Neural progenitor cell (in vitro differentiated cells): ENCODE measurements at regions not wholly inside any gene's neighbourhood (a gene's known extent, or its start where the extent isn't known, plus 50 kb on each side); places are given as distances from the start of the nearest gene placed in this dataset.

Source experiments
- DNase-seq: peaks from one replicate; pipeline ENCODE4 v3.0.0-alpha.2; 2016; ENCODE audit warnings: low spot score
- H2AFZ ChIP-seq: fragments of 200-600 bp; sonication (generic); replicated peaks from 2 replicates; pipeline ENCODE4 v1.6.1; 2016; ENCODE audit warnings: antibody characterized with exemption
- H3F3A ChIP-seq: fragments of 200-600 bp; sonication (generic); 2 replicates; pipeline ENCODE4 v1.6.1; 2016; ENCODE audit warnings: antibody characterized with exemption, low read depth
- H3K27ac ChIP-seq: fragments of 200-600 bp; sonication (generic); 2 replicates; pipeline ENCODE4 v1.5.1; 2016; ENCODE audit warnings: mild to moderate bottlenecking
- H3K27me3 ChIP-seq: fragments of 200-600 bp; sonication (generic); 2 replicates; pipeline ENCODE4 v1.6.1; 2016; ENCODE audit warnings: mild to moderate bottlenecking, moderate library complexity
- H3K36me3 ChIP-seq: fragments of 200-600 bp; sonication (generic); 2 replicates; pipeline ENCODE4 v1.5.1; 2016
- H3K4me1 ChIP-seq: fragments of 200-600 bp; sonication (generic); 2 replicates; pipeline ENCODE4 v1.6.1; 2016; ENCODE audit warnings: mixed run types
- H3K4me2 ChIP-seq: fragments of 200-600 bp; sonication (generic); 2 replicates; pipeline ENCODE4 v1.6.1; 2016
- H3K4me3 ChIP-seq: fragments of 200-600 bp; sonication (generic); 2 replicates; pipeline ENCODE4 v1.5.1; 2016
- H3K79me2 ChIP-seq: fragments of 200-600 bp; sonication (generic); 2 replicates; pipeline ENCODE4 v1.6.1; 2016; ENCODE audit warnings: low read depth
- H3K9ac ChIP-seq: fragments of 200-600 bp; sonication (generic); 2 replicates; pipeline ENCODE4 v1.6.1; 2016
- H3K9me3 ChIP-seq: fragments of 200-600 bp; sonication (generic); 2 replicates; pipeline ENCODE4 v1.5.1; 2016; ENCODE audit warnings: low read depth
- H4K20me1 ChIP-seq: fragments of 200-600 bp; sonication (generic); 2 replicates; pipeline ENCODE4 v1.6.1; 2016; ENCODE audit warnings: low read depth
- H3K27ac Mint-ChIP-seq: 3 replicates; pipeline ENCODE4 v1.8.0; 2021; ENCODE audit warnings: mixed read lengths
- H3K27me3 Mint-ChIP-seq: 2 replicates; pipeline ENCODE4 v1.8.0; 2022; ENCODE audit warnings: low read depth, mild to moderate bottlenecking, inconsistent platforms, moderate library complexity, mixed read lengths; ENCODE audit not compliant: insufficient read depth
- H3K36me3 Mint-ChIP-seq: 3 replicates; pipeline ENCODE4 v1.8.0; 2021; ENCODE audit warnings: mixed read lengths
- H3K4me1 Mint-ChIP-seq: 3 replicates; pipeline ENCODE4 v1.8.0; 2021; ENCODE audit warnings: mixed read lengths
- H3K4me3 Mint-ChIP-seq: 3 replicates; pipeline ENCODE4 v1.8.0; 2021; ENCODE audit warnings: mild to moderate bottlenecking, moderate library complexity, mixed read lengths
- H3K9me3 Mint-ChIP-seq: 3 replicates; pipeline ENCODE4 v1.8.0; 2020; ENCODE audit warnings: mixed read lengths
- EZH2 ChIP-seq: fragments of 200-600 bp; sonication (generic); IDR thresholded peaks from 2 replicates; pipeline ENCODE4 v1.6.1; 2017; ENCODE audit warnings: antibody characterized with exemption, mild to moderate bottlenecking, moderate library complexity
- EZH2phosphoT487 ChIP-seq: fragments of 200-600 bp; sonication (generic); IDR thresholded peaks from 2 replicates; pipeline ENCODE4 v1.6.1; 2017; ENCODE audit warnings: antibody characterized with exemption
- TF ChIP-seq, protein P1 (sequence below): fragments of 200-600 bp; sonication (generic); IDR thresholded peaks from 2 replicates; pipeline ENCODE4 v1.5.1; 2017; ENCODE audit warnings: antibody characterized with exemption, mild to moderate bottlenecking

DNA sequence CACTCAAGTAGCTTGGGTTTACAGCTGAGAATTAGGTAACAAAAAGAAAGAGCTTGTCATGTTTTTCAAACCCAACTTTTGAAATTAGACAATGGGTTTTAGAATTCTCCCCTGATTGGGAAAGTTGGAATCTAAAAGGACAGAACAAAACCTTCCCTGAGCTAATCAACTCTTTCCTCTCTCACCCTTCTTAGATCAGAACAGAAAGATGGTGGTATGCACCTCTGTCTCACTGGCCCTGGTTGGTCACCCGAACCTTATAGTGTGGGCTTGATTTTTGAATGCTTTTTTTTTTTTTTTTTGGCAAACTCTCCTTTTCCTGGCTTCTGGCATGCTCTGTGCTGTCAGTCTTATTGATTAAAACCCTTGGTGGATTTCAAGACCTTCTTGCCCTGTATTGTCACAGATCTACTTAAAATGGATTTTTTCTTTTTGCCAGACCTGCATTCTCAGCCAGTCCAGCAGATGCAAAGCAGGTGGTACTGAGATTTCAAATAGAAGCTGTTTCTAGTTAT lies 251.1 kb upstream of the RMST start:
- no peaks in the 10 kb centered on the region for H3K27me3 ChIP-seq
- peak overlapping the region; percentile 45 for H3K4me2 ChIP-seq
- peak overlapping the region; percentile 28 for H3K27ac Mint-ChIP-seq
- H3K36me3 ChIP-seq, result no peaks in the 10 kb centered on the region
- TF ChIP-seq, protein P1, sequence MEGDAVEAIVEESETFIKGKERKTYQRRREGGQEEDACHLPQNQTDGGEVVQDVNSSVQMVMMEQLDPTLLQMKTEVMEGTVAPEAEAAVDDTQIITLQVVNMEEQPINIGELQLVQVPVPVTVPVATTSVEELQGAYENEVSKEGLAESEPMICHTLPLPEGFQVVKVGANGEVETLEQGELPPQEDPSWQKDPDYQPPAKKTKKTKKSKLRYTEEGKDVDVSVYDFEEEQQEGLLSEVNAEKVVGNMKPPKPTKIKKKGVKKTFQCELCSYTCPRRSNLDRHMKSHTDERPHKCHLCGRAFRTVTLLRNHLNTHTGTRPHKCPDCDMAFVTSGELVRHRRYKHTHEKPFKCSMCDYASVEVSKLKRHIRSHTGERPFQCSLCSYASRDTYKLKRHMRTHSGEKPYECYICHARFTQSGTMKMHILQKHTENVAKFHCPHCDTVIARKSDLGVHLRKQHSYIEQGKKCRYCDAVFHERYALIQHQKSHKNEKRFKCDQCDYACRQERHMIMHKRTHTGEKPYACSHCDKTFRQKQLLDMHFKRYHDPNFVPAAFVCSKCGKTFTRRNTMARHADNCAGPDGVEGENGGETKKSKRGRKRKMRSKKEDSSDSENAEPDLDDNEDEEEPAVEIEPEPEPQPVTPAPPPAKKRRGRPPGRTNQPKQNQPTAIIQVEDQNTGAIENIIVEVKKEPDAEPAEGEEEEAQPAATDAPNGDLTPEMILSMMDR, result no peak
- TF ChIP-seq EZH2phosphoT487 (no peak), EZH2 (no peak)
- peaks cover 17% of the 10 kb centered on the region for H3K36me3 Mint-ChIP-seq
- peaks cover 40% of the 10 kb centered on the region for H3K9me3 Mint-ChIP-seq
- H4K20me1 ChIP-seq, result no peaks in the 10 kb centered on the region
- H3F3A ChIP-seq, result peaks cover 34% of the 10 kb centered on the region
- H2AFZ ChIP-seq, result no peak overlapping the region
- no peak overlapping the region for H3K4me3 ChIP-seq
- H3K4me3 Mint-ChIP-seq, result no peak overlapping the region
- no peaks in the 10 kb centered on the region for H3K79me2 ChIP-seq
- H3K9me3 ChIP-seq, result no peaks in the 10 kb centered on the region
- no peaks in the 10 kb centered on the region for H3K27me3 Mint-ChIP-seq
- peak overlapping the region; percentile 82 for H3K27ac ChIP-seq
- peaks cover 33% of the 10 kb centered on the region for H3K4me1 Mint-ChIP-seq
- peak; percentile 72 for DNase-seq
- H3K9ac ChIP-seq, result no peak overlapping the region
- peaks cover 27% of the 10 kb centered on the region for H3K4me1 ChIP-seq

DNA sequence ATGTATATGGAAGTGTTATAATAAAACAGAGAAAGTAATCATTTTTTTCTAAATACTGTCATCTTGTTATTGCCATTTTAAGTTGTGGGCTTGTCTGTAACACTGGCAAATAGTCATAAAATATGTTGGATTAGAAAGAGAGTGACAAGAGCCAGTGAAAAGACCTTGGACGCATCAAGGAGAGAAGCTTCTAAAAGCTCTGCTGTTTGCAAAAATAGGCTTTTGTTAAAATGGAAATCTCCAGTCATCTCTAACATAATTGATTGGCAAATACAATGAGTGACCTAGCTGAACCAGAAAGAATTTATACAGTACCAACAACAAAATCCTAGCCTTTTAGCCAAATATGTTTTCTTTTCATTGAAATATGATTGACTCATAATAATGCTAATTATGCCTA lies 245.8 kb upstream of the RMST start:
- no peak overlapping the region for H3K27ac ChIP-seq
- H4K20me1 ChIP-seq, result no peaks in the 10 kb centered on the region
- no peaks in the 10 kb centered on the region for H3K9me3 ChIP-seq
- no peak overlapping the region for H2AFZ ChIP-seq
- H3K27me3 ChIP-seq, result no peaks in the 10 kb centered on the region
- H3K4me3 ChIP-seq, result no peak overlapping the region
- Mint-ChIP-seq H3K36me3 (peaks cover 17% of the 10 kb centered on the region), H3K27ac (peak overlapping the region; percentile 88), H3K9me3 (peaks cover 10% of the 10 kb centered on the region), H3K27me3 (no peaks in the 10 kb centered on the region), H3K4me3 (no peak overlapping the region), H3K4me1 (peaks cover 31% of the 10 kb centered on the region)
- TF ChIP-seq, protein P1, result no peak
- TF ChIP-seq EZH2 (no peak), EZH2phosphoT487 (no peak)
- H3K36me3 ChIP-seq, result no peaks in the 10 kb centered on the region
- H3F3A ChIP-seq, result peaks cover 15% of the 10 kb centered on the region
- no peak overlapping the region for H3K9ac ChIP-seq
- peak overlapping the region; percentile 14 for H3K4me2 ChIP-seq
- no peaks in the 10 kb centered on the region for H3K79me2 ChIP-seq
- no peak for DNase-seq
- H3K4me1 ChIP-seq, result peaks cover 30% of the 10 kb centered on the region

- Mint-ChIP-seq H3K4me1 (peaks cover 7% of the 10 kb centered on the region), H3K4me3 (no peak overlapping the region), H3K27me3 (no peaks in the 10 kb centered on the region), H3K36me3 (peaks cover 10% of the 10 kb centered on the region), H3K9me3 (peaks cover 7% of the 10 kb centered on the region), H3K27ac (no peak overlapping the region)
- Histone ChIP-seq H4K20me1 (no peaks in the 10 kb centered on the region), H3K27me3 (no peaks in the 10 kb centered on the region), H3K27ac (no peak overlapping the region), H3K36me3 (no peaks in the 10 kb centered on the region), H3K4me1 (peaks cover 6% of the 10 kb centered on the region), H3K9ac (no peak overlapping the region), H3K4me2 (no peak overlapping the region), H3K9me3 (no peaks in the 10 kb centered on the region), H3K79me2 (no peaks in the 10 kb centered on the region), H3F3A (peaks cover 7% of the 10 kb centered on the region), H3K4me3 (no peak overlapping the region), H2AFZ (no peak overlapping the region)
- DNase-seq, result no peak
- no peak for TF ChIP-seq EZH2
- no peak for TF ChIP-seq EZH2phosphoT487
- TF ChIP-seq, protein P1, result no peak
Measured at GRCh38 chr12:97222391-97222790, 240.2 kb upstream of the RMST start.
